ENCODE measurements at regions not wholly inside any gene's neighbourhood (a gene's known extent, or its start where the extent isn't known, plus 50 kb on each side); places are given as distances from the start of the nearest gene placed in this dataset.

DNA sequence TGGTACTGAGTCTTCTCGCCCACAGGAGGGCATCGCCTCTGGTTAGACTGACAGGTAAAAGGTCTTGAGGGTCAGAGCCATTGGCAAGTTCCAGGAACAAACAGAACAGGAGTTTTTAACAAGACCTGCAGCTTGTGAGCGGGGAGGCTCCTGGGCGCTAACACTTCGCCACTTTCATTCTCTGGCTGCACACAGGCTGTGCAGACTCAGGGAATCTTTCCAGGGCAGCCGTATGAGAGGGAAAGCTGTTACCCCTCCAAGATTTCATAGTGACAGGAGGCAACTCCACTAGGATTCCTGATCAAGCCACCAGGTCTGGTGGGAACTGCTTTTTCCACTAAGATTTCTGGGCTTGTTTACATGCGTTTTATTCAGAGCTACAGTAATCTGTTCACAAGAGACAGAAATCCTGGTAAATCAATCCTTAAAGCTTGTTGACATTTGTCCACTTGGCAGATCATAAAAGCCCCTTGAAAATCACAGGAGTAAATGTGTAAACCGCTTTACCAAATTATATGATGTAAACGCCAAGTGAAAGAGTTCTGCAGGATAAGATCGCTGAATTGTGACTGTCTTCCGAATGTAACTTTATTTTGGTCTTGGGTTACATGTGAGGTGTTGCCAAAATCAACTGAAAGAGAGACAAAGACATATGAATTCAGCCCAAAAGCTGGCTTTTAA lies 190.6 kb downstream of the MZT1 start:
- POLR2A ChIA-PET, result no interaction called here
- H4K20me1 ChIP-seq (ENCODE audit: insufficient read depth), result no peaks in the 10 kb centered on the region
- 82% methylated on average over 10 of the region's 11 CpGs for WGBS (ENCODE audit: low lambda C conversion rate)
- H3K27ac ChIP-seq (ENCODE audit: low read depth in 2 of 2, low read length in 1 of 2), result no peak overlapping the region
- no peaks in the 10 kb centered on the region for H3K27me3 ChIP-seq (ENCODE audit: insufficient read depth)
- H3K9ac ChIP-seq, result no peak overlapping the region
- no peaks in the 10 kb centered on the region for H3K36me3 ChIP-seq (replicated peaks in 1 of 2; ENCODE audit: control insufficient read depth in 1 of 2, insufficient read depth in 2 of 2, low read length in 1 of 2)
- H3K9me2 ChIP-seq, result no peaks in the 10 kb centered on the region
- no peaks in the 10 kb centered on the region for H3K9me3 ChIP-seq
- CTCF ChIA-PET, result interaction anchor here (1.3 to 1.4 kb wide), 2 partner anchors 19 to 107 kb away, joined by 3 to 4 read pairs; no protein-coding TSS in a partner anchor
- no peak overlapping the region for H3K4me2 ChIP-seq
- no peak overlapping the region for H3K4me3 ChIP-seq (ENCODE audit: low read depth in 2 of 2, low read length in 1 of 2)
- no peak for DNase-seq
- TF ChIP-seq RXRA (IDR thresholded peaks at IDR 0.05; ENCODE audit: borderline replicate concordance, low read depth), result no peak
- TF ChIP-seq USF2 (IDR thresholded peaks at IDR 0.05; ENCODE audit: borderline replicate concordance, low read depth, low read length), result no peak
- no peak for TF ChIP-seq SMC3 (IDR thresholded peaks at IDR 0.05; ENCODE audit: low read depth, low read length)
- no peak for TF ChIP-seq NFIC (IDR thresholded peaks at IDR 0.05; ENCODE audit: borderline replicate concordance)
- no peak for TF ChIP-seq MXI1 (IDR thresholded peaks at IDR 0.05; ENCODE audit: low read depth, low read length)
- TF ChIP-seq CHD2 (IDR thresholded peaks at IDR 0.05; ENCODE audit: low read length, partially characterized antibody), result no peak
- no peak for TF ChIP-seq TAF1 (IDR thresholded peaks at IDR 0.05; ENCODE audit: borderline replicate concordance, low read depth, low read length)
- TF ChIP-seq, protein P1, sequence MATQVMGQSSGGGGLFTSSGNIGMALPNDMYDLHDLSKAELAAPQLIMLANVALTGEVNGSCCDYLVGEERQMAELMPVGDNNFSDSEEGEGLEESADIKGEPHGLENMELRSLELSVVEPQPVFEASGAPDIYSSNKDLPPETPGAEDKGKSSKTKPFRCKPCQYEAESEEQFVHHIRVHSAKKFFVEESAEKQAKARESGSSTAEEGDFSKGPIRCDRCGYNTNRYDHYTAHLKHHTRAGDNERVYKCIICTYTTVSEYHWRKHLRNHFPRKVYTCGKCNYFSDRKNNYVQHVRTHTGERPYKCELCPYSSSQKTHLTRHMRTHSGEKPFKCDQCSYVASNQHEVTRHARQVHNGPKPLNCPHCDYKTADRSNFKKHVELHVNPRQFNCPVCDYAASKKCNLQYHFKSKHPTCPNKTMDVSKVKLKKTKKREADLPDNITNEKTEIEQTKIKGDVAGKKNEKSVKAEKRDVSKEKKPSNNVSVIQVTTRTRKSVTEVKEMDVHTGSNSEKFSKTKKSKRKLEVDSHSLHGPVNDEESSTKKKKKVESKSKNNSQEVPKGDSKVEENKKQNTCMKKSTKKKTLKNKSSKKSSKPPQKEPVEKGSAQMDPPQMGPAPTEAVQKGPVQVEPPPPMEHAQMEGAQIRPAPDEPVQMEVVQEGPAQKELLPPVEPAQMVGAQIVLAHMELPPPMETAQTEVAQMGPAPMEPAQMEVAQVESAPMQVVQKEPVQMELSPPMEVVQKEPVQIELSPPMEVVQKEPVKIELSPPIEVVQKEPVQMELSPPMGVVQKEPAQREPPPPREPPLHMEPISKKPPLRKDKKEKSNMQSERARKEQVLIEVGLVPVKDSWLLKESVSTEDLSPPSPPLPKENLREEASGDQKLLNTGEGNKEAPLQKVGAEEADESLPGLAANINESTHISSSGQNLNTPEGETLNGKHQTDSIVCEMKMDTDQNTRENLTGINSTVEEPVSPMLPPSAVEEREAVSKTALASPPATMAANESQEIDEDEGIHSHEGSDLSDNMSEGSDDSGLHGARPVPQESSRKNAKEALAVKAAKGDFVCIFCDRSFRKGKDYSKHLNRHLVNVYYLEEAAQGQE (IDR thresholded peaks at IDR 0.05; ENCODE audit: low read depth, low read length), result no peak
- TF ChIP-seq FOXM1 (IDR thresholded peaks at IDR 0.05; ENCODE audit: low read depth), result no peak
- no peak for TF ChIP-seq PBX3 (IDR thresholded peaks at IDR 0.05)
- TF ChIP-seq TCF12 (IDR thresholded peaks at IDR 0.05), result no peak
- no peak for TF ChIP-seq SIN3A (IDR thresholded peaks at IDR 0.05; ENCODE audit: borderline replicate concordance, low read depth, low read length)
- no peak for TF ChIP-seq GABPA (IDR thresholded peaks at IDR 0.05; ENCODE audit: low read depth)
- no peak for TF ChIP-seq ELF1 (IDR thresholded peaks at IDR 0.05)
- TF ChIP-seq, protein P2, sequence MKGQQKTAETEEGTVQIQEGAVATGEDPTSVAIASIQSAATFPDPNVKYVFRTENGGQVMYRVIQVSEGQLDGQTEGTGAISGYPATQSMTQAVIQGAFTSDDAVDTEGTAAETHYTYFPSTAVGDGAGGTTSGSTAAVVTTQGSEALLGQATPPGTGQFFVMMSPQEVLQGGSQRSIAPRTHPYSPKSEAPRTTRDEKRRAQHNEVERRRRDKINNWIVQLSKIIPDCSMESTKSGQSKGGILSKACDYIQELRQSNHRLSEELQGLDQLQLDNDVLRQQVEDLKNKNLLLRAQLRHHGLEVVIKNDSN (IDR thresholded peaks at IDR 0.05; ENCODE audit: borderline replicate concordance, low read depth), result no peak
- TF ChIP-seq RFX5 (IDR thresholded peaks at IDR 0.05; ENCODE audit: low read length), result no peak
- TF ChIP-seq TEAD4 (IDR thresholded peaks at IDR 0.05; ENCODE audit: borderline replicate concordance, insufficient read depth), result no peak
- TF ChIP-seq RAD21 (IDR thresholded peaks at IDR 0.05; ENCODE audit: low read length), result no peak
- TF ChIP-seq NRF1 (IDR thresholded peaks at IDR 0.05; ENCODE audit: low read depth, low read length), result no peak
- TF ChIP-seq FOXJ3 (CRISPR knock-in tag; IDR thresholded peaks at IDR 0.05), result no peak
- no peaks in the 10 kb centered on the region for H3K79me2 ChIP-seq (ENCODE audit: insufficient read depth)
- peaks cover 4% of the 10 kb centered on the region in 2 experiments; a peak in 2 of 4 replicates for H3K4me1 ChIP-seq (ENCODE audit: control insufficient read depth in 1 of 2, insufficient read depth in 2 of 2, low read depth in 1 of 2, low read length in 1 of 2)
- H3F3A ChIP-seq (replicated peaks; ENCODE audit: insufficient read depth), result no peaks in the 10 kb centered on the region
- no peak overlapping the region for H2AFZ ChIP-seq (ENCODE audit: low read depth)

All from SK-N-SH (cell line).